Tibial artery (tissue), 4 donors: ENCODE measurements at regions not wholly inside any gene's neighbourhood (a gene's known extent, or its start where the extent isn't known, plus 50 kb on each side); places are given as distances from the start of the nearest gene placed in this dataset.

Experiments used
- DNase-seq, 2 donors: peaks; one replicate each; pipeline ENCODE4 v3.0.0-alpha.2; 2019
- H3K27ac ChIP-seq, 2 donors: fragments of 200-600 bp; sonication (generic) in 1 of 2; 1 replicate in 1 of 2; 2 replicates in 1 of 2; pipeline ENCODE4 v1.5.1; 2018 to 2019; ENCODE audit warnings: mild to moderate bottlenecking in 1 of 2
- H3K27me3 ChIP-seq, 2 donors: fragments of 200-600 bp; sonication (generic) in 1 of 2; one replicate each; pipeline versions ENCODE4 v1.5.1 to v1.6.0; 2016 to 2019
- H3K36me3 ChIP-seq, 3 donors: fragments of 200-600 bp; sonication (generic) in 2 of 3; one replicate each; pipeline ENCODE4 v1.5.1; 2016 to 2019; ENCODE audit warnings: mild to moderate bottlenecking in 2 of 3
- H3K4me1 ChIP-seq, 4 donors: fragments of 200-600 bp; sonication (generic) in 2 of 4; 1 replicate in 3 of 4; 2 replicates in 1 of 4; pipeline ENCODE4 v1.5.1; 2016 to 2019
- H3K4me3 ChIP-seq, 2 donors: fragments of 200-600 bp; sonication (generic) in 1 of 2; 1 replicate in 1 of 2; 2 replicates in 1 of 2; pipeline ENCODE4 v1.5.1; 2018 to 2019; ENCODE audit warnings: mild to moderate bottlenecking in 2 of 2
- H3K9me3 ChIP-seq, 3 donors: fragments of 200-600 bp; sonication (generic) in 1 of 3; one replicate each; pipeline ENCODE4 v1.5.1; 2016 to 2019
- CTCF ChIP-seq, 2 experiments: fragments of 200-600 bp in 1 of 2; fragments of 450-650 bp in 1 of 2; IDR thresholded peaks; one replicate each; pipeline ENCODE4 v1.5.1; 2017 to 2019; ENCODE audit warnings: antibody characterized with exemption in 2 of 2, mild to moderate bottlenecking in 1 of 2, moderate library complexity in 1 of 2
- intact Hi-C: fragments of 100-400 bp; cut with DNase I; formaldehyde crosslinking; loops from one replicate; pipeline ENCODE4 v1.15.0; 2023; ENCODE audit warnings: low total_unique reads

GRCh38 chr9:81756561-81756960 is 67.2 kb upstream of the TLE1 start:
- H3K36me3 ChIP-seq = no peaks in the 10 kb centered on the region
- H3K4me3 ChIP-seq = no peak overlapping the region
- H3K9me3 ChIP-seq = no peaks in the 10 kb centered on the region
- no peaks in the 10 kb centered on the region for H3K27me3 ChIP-seq
- peaks cover 0 to 22% (median 0%) of the 10 kb centered on the region in 4 donors for H3K4me1 ChIP-seq
- no peak for DNase-seq
- H3K27ac ChIP-seq = no peak overlapping the region
- TF ChIP-seq CTCF (IDR thresholded peaks at IDR 0.05) = no peak
- intact Hi-C loops = no loop called here

GRCh38 chr9:81758123-81758797 is 68.9 kb upstream of the TLE1 start:
- H3K4me3 ChIP-seq = no peak overlapping the region
- H3K4me1 ChIP-seq = peaks cover 0 to 22% (median 0%) of the 10 kb centered on the region in 4 donors
- DNase-seq = no peak
- no peak for TF ChIP-seq CTCF (IDR thresholded peaks at IDR 0.05)
- no peak overlapping the region for H3K27ac ChIP-seq
- H3K9me3 ChIP-seq = no peaks in the 10 kb centered on the region
- H3K27me3 ChIP-seq = no peaks in the 10 kb centered on the region
- intact Hi-C loops = no loop called here
- no peaks in the 10 kb centered on the region for H3K36me3 ChIP-seq

- no peaks in the 10 kb centered on the region for H3K36me3 ChIP-seq
- intact Hi-C loops = no loop called here
- H3K4me1 ChIP-seq = peaks cover 0 to 8% (median 0%) of the 10 kb centered on the region in 4 donors
Measured at GRCh38 chr9:81759680-81760215, 70.4 kb upstream of the TLE1 start.

GRCh38 chr9:81767921-81768320 is 78.6 kb upstream of the TLE1 start:
- TF ChIP-seq CTCF (IDR thresholded peaks at IDR 0.05) = no peak
- DNase-seq = no peak
- H3K9me3 ChIP-seq = no peaks in the 10 kb centered on the region
- no peak overlapping the region for H3K4me3 ChIP-seq
- H3K27ac ChIP-seq = no peak overlapping the region
- H3K36me3 ChIP-seq = no peaks in the 10 kb centered on the region
- intact Hi-C loops = no loop called here
- H3K4me1 ChIP-seq = no peaks in the 10 kb centered on the region
- no peaks in the 10 kb centered on the region for H3K27me3 ChIP-seq

More at GRCh38 chr9:81759680-81760215, 70.4 kb upstream of the TLE1 start:
- no peak overlapping the region for H3K4me3 ChIP-seq
- H3K27me3 ChIP-seq = no peaks in the 10 kb centered on the region
- H3K9me3 ChIP-seq = no peaks in the 10 kb centered on the region
- H3K27ac ChIP-seq = no peak overlapping the region
- DNase-seq = no peak
- TF ChIP-seq CTCF (IDR thresholded peaks at IDR 0.05) = no peak

- no peak for DNase-seq
- intact Hi-C loops = no loop called here
- no peaks in the 10 kb centered on the region for H3K27me3 ChIP-seq
- H3K4me3 ChIP-seq = no peak overlapping the region
- H3K27ac ChIP-seq = no peak overlapping the region
- TF ChIP-seq CTCF (IDR thresholded peaks at IDR 0.05) = no peak
- no peaks in the 10 kb centered on the region for H3K4me1 ChIP-seq
- no peaks in the 10 kb centered on the region for H3K36me3 ChIP-seq
- no peaks in the 10 kb centered on the region for H3K9me3 ChIP-seq
Measured at GRCh38 chr9:81771571-81771970, 82.2 kb upstream of the TLE1 start.
